ENCODE measurements at regions not wholly inside any gene's neighbourhood (a gene's known extent, or its start where the extent isn't known, plus 50 kb on each side); places are given as distances from the start of the nearest gene placed in this dataset.

GRCh38 chr12:90831712-90832111 lies 123.3 kb downstream of the CCER1 start:
- TF ChIP-seq POLR2AphosphoS5 (IDR thresholded peaks at IDR 0.05), result no peak
- TF ChIP-seq CTCF (IDR thresholded peaks at IDR 0.05), result no peak
- TF ChIP-seq POLR2A (IDR thresholded peaks at IDR 0.05), result no peak

Measured in sigmoid colon (tissue), 4 donors.